GM13976 (cell line): ENCODE measurements at regions not wholly inside any gene's neighbourhood (a gene's known extent, or its start where the extent isn't known, plus 50 kb on each side); places are given as distances from the start of the nearest gene placed in this dataset.

Source experiments
- DNase-seq: peaks from one replicate; pipeline ENCODE4 v3.0.0; 2012; ENCODE audit warnings: low spot score
- in situ Hi-C: fragments of 300-500 bp; cut with MboI; formaldehyde crosslinking; loops from one replicate; pipeline ENCODE4 v1.12.0; 2022; ENCODE audit warnings: low sequenced_read_pairs, mixed read lengths, inconsistent platforms; ENCODE audit not compliant: unreplicated experiment
- TF ChIP-seq, protein P1 (sequence below): IDR thresholded peaks from 2 replicates; pipeline ENCODE4 v1.5.1; 2012; ENCODE audit warnings: borderline replicate concordance, mild to moderate bottlenecking; ENCODE audit not compliant: insufficient read depth; ENCODE audit errors: extremely low read depth, missing control alignments, control extremely low read depth

DNA sequence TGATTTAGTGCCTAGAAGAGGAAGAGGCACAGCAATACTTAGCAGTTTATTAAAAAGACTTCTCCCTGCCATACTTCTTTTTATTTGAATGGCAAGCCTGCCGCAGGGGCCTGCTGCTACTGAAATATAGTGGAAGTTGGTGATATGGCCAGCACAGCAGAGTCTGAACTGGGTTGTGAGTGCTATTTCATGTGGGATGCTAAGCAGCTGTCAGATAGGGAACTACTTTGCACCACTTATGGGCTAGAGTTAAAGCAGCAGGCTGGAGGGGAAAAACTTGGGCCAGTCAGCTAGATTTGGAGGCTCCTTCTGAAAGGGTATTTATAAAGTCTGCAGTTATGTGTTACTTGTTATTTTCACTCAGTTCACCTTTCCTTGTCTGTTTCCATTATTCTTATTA is 299.0 kb upstream of the E2F7 start:
- TF ChIP-seq, protein P1, sequence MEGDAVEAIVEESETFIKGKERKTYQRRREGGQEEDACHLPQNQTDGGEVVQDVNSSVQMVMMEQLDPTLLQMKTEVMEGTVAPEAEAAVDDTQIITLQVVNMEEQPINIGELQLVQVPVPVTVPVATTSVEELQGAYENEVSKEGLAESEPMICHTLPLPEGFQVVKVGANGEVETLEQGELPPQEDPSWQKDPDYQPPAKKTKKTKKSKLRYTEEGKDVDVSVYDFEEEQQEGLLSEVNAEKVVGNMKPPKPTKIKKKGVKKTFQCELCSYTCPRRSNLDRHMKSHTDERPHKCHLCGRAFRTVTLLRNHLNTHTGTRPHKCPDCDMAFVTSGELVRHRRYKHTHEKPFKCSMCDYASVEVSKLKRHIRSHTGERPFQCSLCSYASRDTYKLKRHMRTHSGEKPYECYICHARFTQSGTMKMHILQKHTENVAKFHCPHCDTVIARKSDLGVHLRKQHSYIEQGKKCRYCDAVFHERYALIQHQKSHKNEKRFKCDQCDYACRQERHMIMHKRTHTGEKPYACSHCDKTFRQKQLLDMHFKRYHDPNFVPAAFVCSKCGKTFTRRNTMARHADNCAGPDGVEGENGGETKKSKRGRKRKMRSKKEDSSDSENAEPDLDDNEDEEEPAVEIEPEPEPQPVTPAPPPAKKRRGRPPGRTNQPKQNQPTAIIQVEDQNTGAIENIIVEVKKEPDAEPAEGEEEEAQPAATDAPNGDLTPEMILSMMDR = no peak
- no peak for DNase-seq
- in situ Hi-C loops = no loop called here

DNA sequence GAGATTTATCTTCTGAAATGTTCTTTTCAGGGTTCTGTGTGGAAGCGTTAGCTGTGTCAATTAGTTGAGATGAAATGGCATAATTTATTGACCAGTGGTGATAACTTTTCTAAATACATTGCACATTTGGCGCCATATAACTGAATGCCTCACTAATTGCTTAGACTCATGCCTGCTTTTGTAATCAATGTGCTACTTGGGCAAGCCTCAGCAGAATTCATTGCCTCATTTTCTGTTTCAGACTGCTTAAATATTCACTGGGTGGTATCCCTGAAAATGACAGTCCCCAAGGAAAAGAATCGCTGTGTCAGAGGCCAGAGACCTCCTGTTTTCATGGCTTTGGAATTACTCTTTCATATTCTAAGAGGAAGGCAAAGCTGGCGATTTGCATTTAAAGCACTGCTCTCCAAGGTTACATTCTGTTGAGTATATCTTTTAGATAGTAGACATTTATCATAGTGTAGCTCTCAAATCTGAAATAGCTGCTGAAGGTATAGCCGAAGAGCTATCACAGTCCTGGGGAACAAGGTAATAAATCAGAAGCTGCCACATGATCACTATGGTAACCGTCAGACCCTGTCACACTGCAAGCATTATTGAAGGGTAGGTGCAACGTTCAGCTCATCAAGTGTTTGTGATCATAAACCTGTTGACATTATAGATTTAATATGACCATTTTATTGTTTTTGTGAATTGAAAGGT is 297.3 kb upstream of the E2F7 start:
- TF ChIP-seq, protein P1 = no peak
- DNase-seq = no peak
- in situ Hi-C loops = no loop called here

DNA sequence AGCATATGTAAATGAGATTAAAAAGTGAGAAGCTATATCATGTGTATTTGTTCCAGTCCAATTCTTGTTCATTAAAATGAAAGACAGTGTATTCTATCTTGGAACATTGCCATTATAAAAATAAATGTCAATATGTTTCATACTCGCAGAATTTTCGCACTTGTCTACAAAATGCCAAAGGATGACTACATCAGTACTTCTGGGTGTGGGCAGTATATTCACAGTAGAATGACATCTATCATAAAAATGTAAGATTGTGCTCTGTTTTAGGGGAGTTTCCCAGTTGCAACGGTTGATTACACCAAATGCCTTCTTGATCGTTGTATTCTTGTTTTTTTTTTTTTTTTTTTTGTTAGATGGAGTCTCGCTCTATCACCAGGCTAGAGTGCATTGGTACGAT is 292.3 kb upstream of the E2F7 start:
- in situ Hi-C loops = no loop called here

DNA sequence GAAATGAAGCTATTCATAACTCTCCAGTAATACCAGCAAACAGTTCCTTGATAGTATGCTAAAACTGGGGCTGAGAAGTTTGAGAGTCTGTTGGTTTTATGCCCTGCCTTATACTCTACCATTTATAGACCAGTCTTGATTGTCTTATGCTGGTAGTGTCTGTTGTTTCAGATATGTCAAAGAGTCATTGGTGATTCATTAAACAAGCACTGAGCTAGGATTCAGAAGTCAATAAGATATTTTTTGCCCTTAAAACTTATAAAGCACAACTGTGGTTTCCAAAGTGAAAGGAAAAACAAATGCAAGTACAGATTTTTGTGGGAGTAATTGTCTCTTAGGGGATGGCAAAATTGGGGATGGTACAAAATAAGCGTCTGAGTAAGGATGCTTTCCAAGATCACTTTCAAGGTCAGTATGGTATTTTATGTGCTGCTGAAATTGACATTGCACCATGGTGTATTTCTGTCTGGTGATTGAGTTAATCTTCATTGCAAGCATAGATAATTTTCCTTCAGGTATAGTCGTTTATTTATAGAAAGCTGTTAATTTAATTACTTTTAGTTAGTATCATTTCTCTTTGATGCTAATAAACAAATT is 289.5 kb upstream of the E2F7 start:
- no peak for DNase-seq
- in situ Hi-C loops = no loop called here
- TF ChIP-seq, protein P1 = no peak

More for the DNA sequence above, 292.3 kb upstream of the E2F7 start:
- TF ChIP-seq, protein P1 = no peak
- no peak for DNase-seq

DNA sequence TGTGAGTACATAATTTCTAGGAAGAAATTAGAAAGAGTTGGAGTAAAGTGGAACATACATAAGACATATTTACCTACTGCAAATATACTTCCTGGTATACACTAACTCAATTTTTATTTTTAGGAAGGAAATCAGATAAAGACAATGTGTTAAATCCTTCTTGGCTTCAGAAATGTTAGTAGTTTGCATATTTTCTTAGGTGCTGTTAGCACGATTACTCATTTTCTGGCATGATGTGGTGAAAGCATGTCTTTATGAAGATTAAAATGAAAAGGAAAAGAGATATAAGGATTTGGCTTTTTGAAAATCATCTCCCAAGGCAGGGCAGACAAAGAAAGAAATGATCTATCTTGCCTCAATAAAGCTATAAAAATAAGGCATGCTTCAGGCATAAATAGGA is 287.6 kb upstream of the E2F7 start:
- no peak for DNase-seq
- in situ Hi-C loops = no loop called here
- TF ChIP-seq, protein P1 = no peak

DNA sequence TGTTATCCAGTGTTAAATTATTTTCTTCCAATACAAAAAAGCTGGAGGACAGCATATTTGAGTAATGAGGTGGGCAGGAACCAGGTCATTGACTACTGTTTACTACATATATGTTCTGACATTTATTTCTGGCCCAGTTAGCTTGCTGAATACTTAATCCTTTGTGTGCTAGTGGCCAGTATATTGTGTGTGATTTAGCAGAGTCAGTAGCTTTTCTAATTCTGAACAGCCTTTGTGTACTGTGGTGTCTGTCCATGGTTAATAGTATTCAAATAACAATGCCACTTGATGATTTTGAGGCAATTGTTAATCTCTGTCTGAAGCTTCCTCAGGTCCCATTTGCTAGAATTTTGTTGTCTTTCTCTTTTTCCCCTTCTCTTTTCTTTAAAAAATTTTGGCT is 286.5 kb upstream of the E2F7 start:
- in situ Hi-C loops = no loop called here
- TF ChIP-seq, protein P1 = no peak
- no peak for DNase-seq
